ENCODE measurements at regions not wholly inside any gene's neighbourhood (a gene's known extent, or its start where the extent isn't known, plus 50 kb on each side); places are given as distances from the start of the nearest gene placed in this dataset.

DNA sequence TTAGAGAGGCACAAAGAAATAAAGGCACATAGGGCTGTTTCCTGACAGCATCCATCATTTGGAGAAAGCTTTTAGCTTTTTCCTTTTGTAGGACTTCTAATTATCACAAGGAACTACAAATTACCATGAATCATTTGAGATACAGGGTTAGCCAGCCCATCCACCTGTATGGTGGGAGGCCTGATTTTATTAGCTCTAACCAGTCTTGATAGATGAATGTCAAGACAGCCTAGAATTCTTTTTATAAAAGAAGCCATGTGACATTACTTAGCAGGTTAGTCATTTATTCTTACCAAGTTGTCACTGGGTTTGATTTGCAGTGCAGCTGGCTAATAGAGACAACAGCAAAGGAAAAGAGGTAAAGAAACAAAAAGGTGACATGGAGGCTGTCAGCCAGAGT is 618.1 kb downstream of the ZNF385D start:
- H3K4me2 ChIP-seq = no peak overlapping the region
- no peak overlapping the region for H3K9ac ChIP-seq
- no peaks in the 10 kb centered on the region for H3K36me3 ChIP-seq
- H3K27ac ChIP-seq = no peak overlapping the region
- H3K27me3 ChIP-seq = no peaks in the 10 kb centered on the region
- H3K4me1 ChIP-seq = no peaks in the 10 kb centered on the region
- H4K20me1 ChIP-seq = no peaks in the 10 kb centered on the region
- 0 out of 22 replicates have a peak, but pooled peaks cover 0 to 7% (median 0%) of the 10 kb centered on the region in 11 experiments for H3K9me3 ChIP-seq (replicated peaks in 1 of 11)
- no peak for TF ChIP-seq Cebpa-rat (IDR thresholded peaks at IDR 0.05)
- no peak overlapping the region for H3K4me3 ChIP-seq

DNA sequence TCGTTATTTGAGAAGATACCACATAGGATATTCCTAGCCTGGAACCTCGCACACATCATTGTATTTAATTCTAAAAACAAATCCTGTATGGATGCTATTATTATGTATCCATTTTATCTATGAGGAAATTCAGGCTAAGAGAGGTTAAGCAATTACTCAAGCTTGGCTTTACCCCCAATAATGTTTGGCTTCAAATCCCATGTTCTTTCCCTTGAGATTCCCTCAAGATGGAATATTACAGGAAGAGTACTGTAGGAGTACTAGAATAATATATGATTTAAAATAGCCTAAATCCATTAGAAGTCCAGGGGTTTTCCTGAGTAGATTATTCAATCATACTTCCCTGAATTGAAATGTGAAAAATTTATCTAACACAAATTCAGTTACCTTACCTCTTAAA is 630.2 kb downstream of the ZNF385D start:
- Histone ChIP-seq H3K27ac (no peak overlapping the region), H3K9ac (no peak overlapping the region), H3K4me1 (no peaks in the 10 kb centered on the region), H3K4me3 (no peak overlapping the region), H3K9me3 (replicated peaks in 1 of 11) (peaks cover 0 to 11% (median 0%) of the 10 kb centered on the region in 11 experiments; a peak in 5 of 22 replicates), H3K27me3 (no peaks in the 10 kb centered on the region), H4K20me1 (no peaks in the 10 kb centered on the region), H3K4me2 (no peak overlapping the region), H3K36me3 (no peaks in the 10 kb centered on the region)
- no peak for TF ChIP-seq Cebpa-rat (IDR thresholded peaks at IDR 0.05)

DNA sequence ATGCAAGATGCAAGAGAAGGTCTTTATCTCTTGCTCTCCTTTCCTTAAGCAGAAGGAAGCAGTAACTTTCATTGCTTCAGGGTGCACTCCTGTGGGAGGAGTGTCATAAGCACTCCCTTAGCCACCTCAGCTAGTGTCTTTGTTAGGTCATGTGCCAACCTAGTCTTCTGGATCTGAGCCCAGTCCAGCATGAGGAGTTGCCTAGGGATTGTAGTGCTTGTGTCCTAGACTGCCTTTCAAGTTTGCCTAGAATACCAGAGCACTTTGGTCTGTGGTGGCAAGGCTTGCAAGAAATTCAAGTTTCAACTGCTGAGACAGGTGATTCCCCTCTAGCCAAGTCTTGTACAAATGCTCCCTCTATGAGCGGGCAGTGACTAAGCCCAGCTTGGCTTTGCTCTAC is 633.6 kb downstream of the ZNF385D start:
- no peak overlapping the region for H3K4me3 ChIP-seq
- no peak overlapping the region for H3K4me2 ChIP-seq
- no peaks in the 10 kb centered on the region for H3K36me3 ChIP-seq
- no peaks in the 10 kb centered on the region for H3K4me1 ChIP-seq
- peaks cover 0 to 11% (median 0%) of the 10 kb centered on the region in 11 experiments; a peak in 4 of 22 replicates for H3K9me3 ChIP-seq (replicated peaks in 1 of 11)
- no peaks in the 10 kb centered on the region for H3K27me3 ChIP-seq
- H3K9ac ChIP-seq = no peak overlapping the region
- TF ChIP-seq Cebpa-rat (IDR thresholded peaks at IDR 0.05) = no peak
- no peak overlapping the region for H3K27ac ChIP-seq
- H4K20me1 ChIP-seq = no peaks in the 10 kb centered on the region

DNA sequence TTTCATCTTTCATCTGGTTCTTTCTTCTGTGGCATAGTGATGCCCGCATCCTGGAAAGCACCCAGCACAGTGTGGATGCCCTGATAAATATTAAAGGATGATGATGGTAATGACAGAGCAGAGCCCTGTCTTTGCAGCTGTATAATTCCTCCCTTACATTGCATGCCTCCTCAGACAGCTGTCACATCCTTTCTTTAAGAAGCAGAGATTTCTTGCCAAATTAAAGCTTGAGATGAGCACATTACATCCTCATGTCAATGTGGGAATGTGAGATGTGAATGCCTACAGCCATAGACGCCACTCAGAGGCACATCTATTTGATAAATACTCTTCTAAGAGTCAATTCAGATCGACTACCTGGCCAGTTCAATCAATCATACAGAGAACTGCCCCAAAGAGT is 642.0 kb downstream of the ZNF385D start:
- H3K4me1 ChIP-seq = no peaks in the 10 kb centered on the region
- TF ChIP-seq Cebpa-rat (IDR thresholded peaks at IDR 0.05) = no peak
- no peak overlapping the region for H3K27ac ChIP-seq
- H3K36me3 ChIP-seq = no peaks in the 10 kb centered on the region
- H3K9me3 ChIP-seq (replicated peaks in 1 of 11) = no peaks in the 10 kb centered on the region
- H3K4me3 ChIP-seq = no peak overlapping the region
- no peak overlapping the region for H3K4me2 ChIP-seq
- H4K20me1 ChIP-seq = no peaks in the 10 kb centered on the region
- no peak overlapping the region for H3K9ac ChIP-seq
- H3K27me3 ChIP-seq = no peaks in the 10 kb centered on the region

DNA sequence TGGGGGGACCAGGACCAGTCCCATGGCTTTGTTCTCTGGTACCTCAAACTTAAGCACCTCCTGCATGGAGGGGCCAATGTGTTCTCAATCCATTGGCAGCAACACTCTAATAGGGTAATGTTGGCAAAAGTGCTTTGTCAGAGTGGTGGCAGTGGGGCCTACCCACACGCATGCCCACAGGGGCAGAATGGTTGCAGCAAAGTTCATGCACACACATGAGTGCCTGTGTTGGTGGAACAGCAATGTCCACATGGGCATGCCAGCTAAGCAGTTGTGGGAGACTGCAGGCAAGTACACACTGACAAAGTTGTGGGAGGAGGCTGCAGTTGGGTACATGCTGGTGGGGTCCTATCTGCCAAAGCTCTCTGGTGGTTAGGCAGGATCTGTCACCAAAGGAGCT is 645.2 kb downstream of the ZNF385D start:
- H3K4me1 ChIP-seq = no peaks in the 10 kb centered on the region
- no peaks in the 10 kb centered on the region for H3K36me3 ChIP-seq
- H4K20me1 ChIP-seq = no peaks in the 10 kb centered on the region
- no peak overlapping the region for H3K27ac ChIP-seq
- no peak overlapping the region for H3K4me2 ChIP-seq
- no peak for TF ChIP-seq Cebpa-rat (IDR thresholded peaks at IDR 0.05)
- no peak overlapping the region for H3K4me3 ChIP-seq
- H3K9ac ChIP-seq = no peak overlapping the region
- no peaks in the 10 kb centered on the region for H3K27me3 ChIP-seq
- peaks cover 0 to 9% (median 6%) of the 10 kb centered on the region in 11 experiments; a peak in 12 of 22 replicates for H3K9me3 ChIP-seq (replicated peaks in 1 of 11)

DNA sequence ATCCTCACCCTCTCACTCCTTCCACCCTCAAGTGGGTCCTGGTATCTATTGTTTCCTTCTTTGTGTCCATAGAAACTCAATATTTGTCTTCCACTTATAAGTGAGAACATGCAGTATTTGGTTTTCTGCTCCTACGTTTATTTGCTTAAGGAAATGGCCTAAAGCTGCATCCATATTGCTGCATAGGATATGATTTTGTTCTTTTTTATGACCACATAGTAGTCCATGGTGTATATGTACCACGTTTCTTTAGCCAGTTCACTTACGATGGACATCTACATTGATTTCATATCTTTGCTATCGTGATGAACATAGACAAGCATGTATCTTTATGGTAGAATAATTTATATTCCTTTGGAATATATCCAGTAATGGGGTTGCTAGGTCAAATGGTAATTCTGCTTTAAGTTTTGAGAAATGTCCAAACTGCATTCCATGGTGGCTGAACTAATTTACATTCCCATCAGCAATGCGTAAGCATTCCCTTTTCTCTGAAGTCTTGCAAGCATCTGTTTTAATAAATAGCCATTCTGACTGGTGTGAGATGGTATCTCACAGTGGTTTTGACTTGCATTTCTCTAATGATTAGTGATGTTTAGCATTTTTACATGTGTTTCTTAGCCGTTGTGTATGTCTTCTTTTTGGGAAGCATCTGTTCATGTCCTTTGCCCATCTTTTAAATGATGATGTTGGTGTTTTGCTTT is 650.2 kb downstream of the ZNF385D start:
- Histone ChIP-seq H4K20me1 (no peaks in the 10 kb centered on the region), H3K4me3 (no peak overlapping the region), H3K27me3 (no peaks in the 10 kb centered on the region), H3K4me1 (no peaks in the 10 kb centered on the region), H3K9ac (no peak overlapping the region), H3K4me2 (no peak overlapping the region), H3K27ac (no peak overlapping the region), H3K9me3 (replicated peaks in 1 of 11) (peaks cover 0 to 9% (median 6%) of the 10 kb centered on the region in 11 experiments; a peak in 12 of 22 replicates), H3K36me3 (no peaks in the 10 kb centered on the region)
- TF ChIP-seq Cebpa-rat (IDR thresholded peaks at IDR 0.05) = no peak

DNA sequence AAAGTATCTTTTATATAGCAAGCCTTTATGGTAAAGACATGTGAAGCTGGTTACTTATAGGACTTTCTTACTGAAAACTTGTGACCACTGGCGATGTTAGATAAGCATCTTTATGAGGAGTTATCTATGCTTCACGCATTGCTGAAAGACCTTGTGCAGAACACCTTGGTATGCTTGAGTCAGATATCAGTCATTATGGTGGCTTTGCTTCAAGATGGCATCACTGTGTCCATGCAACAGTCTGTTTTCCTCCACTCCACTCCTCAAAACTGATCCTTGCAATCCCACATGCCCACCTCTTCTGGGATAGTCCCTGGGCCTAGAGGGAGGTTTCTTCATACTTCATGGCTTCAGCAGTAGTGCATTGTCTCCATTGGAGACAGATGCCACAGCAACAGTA is 656.3 kb downstream of the ZNF385D start:
- no peaks in the 10 kb centered on the region for H3K4me1 ChIP-seq
- no peaks in the 10 kb centered on the region for H4K20me1 ChIP-seq
- H3K9ac ChIP-seq = no peak overlapping the region
- H3K27me3 ChIP-seq = no peaks in the 10 kb centered on the region
- no peak for TF ChIP-seq Cebpa-rat (IDR thresholded peaks at IDR 0.05)
- no peak overlapping the region for H3K4me3 ChIP-seq
- no peaks in the 10 kb centered on the region for H3K36me3 ChIP-seq
- no peak overlapping the region for H3K27ac ChIP-seq
- no peak overlapping the region for H3K4me2 ChIP-seq
- no peaks in the 10 kb centered on the region for H3K9me3 ChIP-seq (replicated peaks in 1 of 11)

DNA sequence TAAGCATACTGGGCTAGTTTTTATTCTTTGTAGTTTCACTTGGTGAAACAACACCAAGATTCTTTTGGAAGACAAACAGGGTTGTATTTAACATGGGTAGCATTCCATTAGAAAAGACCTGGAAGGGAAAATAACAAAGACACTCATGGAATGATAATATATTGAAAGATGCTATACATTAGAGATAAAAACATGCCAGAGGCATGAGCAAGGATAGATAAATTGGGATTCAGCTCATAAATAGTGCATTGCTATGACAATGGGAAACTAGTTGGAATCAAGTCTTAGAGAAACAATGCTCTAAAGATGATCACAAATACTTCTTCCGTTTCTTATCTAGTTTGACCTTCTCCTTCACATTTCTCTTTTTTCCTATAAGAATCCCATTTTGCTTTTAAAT is 677.4 kb downstream of the ZNF385D start:
- no peak for TF ChIP-seq Cebpa-rat (IDR thresholded peaks at IDR 0.05)
- Histone ChIP-seq H3K9me3 (replicated peaks in 1 of 11) (no peaks in the 10 kb centered on the region), H3K27ac (no peak overlapping the region), H3K4me2 (no peak overlapping the region), H3K4me1 (no peaks in the 10 kb centered on the region), H3K4me3 (no peak overlapping the region), H4K20me1 (no peaks in the 10 kb centered on the region), H3K36me3 (no peaks in the 10 kb centered on the region), H3K27me3 (no peaks in the 10 kb centered on the region), H3K9ac (no peak overlapping the region)

DNA sequence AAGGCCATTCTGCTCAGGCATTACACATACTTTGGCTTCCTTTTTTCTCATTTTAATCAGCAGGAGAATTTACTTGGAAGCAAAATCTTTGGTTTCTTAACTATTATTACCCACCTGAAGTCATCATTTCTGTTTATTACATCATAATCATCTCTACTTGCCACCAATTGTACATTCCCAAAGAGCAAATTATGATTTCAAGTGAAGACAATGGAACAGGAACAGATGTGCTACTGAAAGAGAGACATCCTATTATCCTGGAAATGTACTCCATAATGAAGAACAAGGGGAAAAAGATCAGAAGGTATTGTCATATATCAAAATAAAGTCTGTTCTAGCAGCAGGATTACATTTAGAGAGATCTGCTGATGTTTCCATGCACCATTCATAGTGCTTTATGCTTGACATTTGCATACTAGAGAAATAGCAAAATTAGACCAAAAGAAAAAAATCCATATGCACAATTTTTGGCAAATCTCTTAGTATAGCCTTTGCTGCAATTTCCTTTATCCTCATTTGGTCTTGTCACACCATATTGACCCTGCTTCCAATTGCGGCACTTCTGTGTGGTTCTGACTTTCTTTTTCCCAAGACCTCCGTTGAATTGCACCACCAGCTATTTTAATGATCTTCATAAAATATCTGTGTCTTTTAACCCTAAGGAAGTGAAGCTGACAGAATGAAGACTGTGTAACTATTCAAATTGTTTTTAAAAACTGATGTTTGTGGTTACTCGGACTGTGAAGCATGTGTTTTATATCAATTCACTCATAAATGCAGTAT is 683.8 kb downstream of the ZNF385D start:
- H3K4me2 ChIP-seq = no peak overlapping the region
- H3K9me3 ChIP-seq (replicated peaks in 1 of 11) = no peaks in the 10 kb centered on the region
- peaks cover 0 to 6% (median 0%) of the 10 kb centered on the region in 10 experiments; a peak in 1 of 20 replicates for H3K4me1 ChIP-seq
- H3K27ac ChIP-seq = no peak overlapping the region
- no peaks in the 10 kb centered on the region for H3K36me3 ChIP-seq
- no peak overlapping the region for H3K4me3 ChIP-seq
- TF ChIP-seq Cebpa-rat (IDR thresholded peaks at IDR 0.05) = no peak
- H4K20me1 ChIP-seq = no peaks in the 10 kb centered on the region
- no peaks in the 10 kb centered on the region for H3K27me3 ChIP-seq
- H3K9ac ChIP-seq = no peak overlapping the region

All from BLaER1 treated with 17β-estradiol and CSF1 and Interleukin-3, amounts not matched to agents 10 nM and 100 nM (cell line).